K562 (cell line): ENCODE measurements at regions not wholly inside any gene's neighbourhood (a gene's known extent, or its start where the extent isn't known, plus 50 kb on each side); places are given as distances from the start of the nearest gene placed in this dataset.
"Not testable (repeated sequence)": the region's sequence is repeated elsewhere in the genome, so short reads cannot be mapped to it uniquely, and the experiment has no call there.

ENCODE experiments used
- CHD4 ChIP-seq: fragments of 200-600 bp; sonication (generic); IDR thresholded peaks from 3 replicates; pipeline ENCODE4 v1.6.1; 2012; ENCODE audit warnings: low read depth, mild to moderate bottlenecking, mixed read lengths, low read length, inconsistent platforms; ENCODE audit not compliant: insufficient read depth, insufficient replicate concordance, poor library complexity, severe bottlenecking
- CTCF ChIP-seq, 3 experiments: IDR thresholded peaks in 2 of 3; conservative IDR thresholded peaks in 1 of 3; 2 replicates each; pipeline ENCODE4 v1.5.1; 2011 to 2012; ENCODE audit warnings: low read length in 3 of 3, mild to moderate bottlenecking in 3 of 3, control low read depth in 2 of 3, improper control_type of control experiment in 1 of 3, inconsistent platforms in 1 of 3, low read depth in 1 of 3, mixed read lengths in 1 of 3, moderate library complexity in 1 of 3; ENCODE audit not compliant: insufficient read depth in 2 of 3
- ETV6 ChIP-seq, 3 experiments: fragments of 150-350 bp in 1 of 3; sonication (generic) in 1 of 3; formaldehyde crosslinking in 1 of 3; IDR thresholded peaks; 2 replicates each; pipeline versions ENCODE4 v1.6.1 to v1.8.0; 2014 to 2022; ENCODE audit warnings: borderline replicate concordance in 2 of 3, low read depth in 2 of 3, antibody characterized with exemption in 1 of 3, low read length in 1 of 3, mild to moderate bottlenecking in 1 of 3, missing genetic modification reagents in 1 of 3
- FOXA1 ChIP-seq: fragments of 450-650 bp; IDR thresholded peaks from 2 replicates; pipeline ENCODE4 v1.6.1; 2016; ENCODE audit warnings: mild to moderate bottlenecking, borderline replicate concordance
- SAP30 ChIP-seq: fragments of 200-600 bp; sonication (generic); IDR thresholded peaks from 2 replicates; pipeline ENCODE4 v1.6.1; 2012; ENCODE audit warnings: borderline replicate concordance, low read depth, mild to moderate bottlenecking, moderate library complexity, low read length, control low read depth, inconsistent platforms; ENCODE audit not compliant: insufficient read depth, poor library complexity, severe bottlenecking
- SIN3A ChIP-seq, 2 experiments: fragments of 150-350 bp in 1 of 2; IDR thresholded peaks; 2 replicates each; pipeline ENCODE4 v1.6.1; 2011 to 2016; ENCODE audit warnings: borderline replicate concordance in 2 of 2, low read depth in 2 of 2, low read length in 2 of 2, mild to moderate bottlenecking in 2 of 2, moderate library complexity in 2 of 2; ENCODE audit not compliant: control insufficient read depth in 1 of 2
- SMC3 ChIP-seq: conservative IDR thresholded peaks from 2 replicates; pipeline ENCODE4 v1.6.1; 2011; ENCODE audit warnings: low read depth, low read length, improper control_type of control experiment; ENCODE audit not compliant: insufficient read depth
- U2AF2 ChIP-seq: fragments of 200-400 bp; formaldehyde crosslinking; optimal IDR thresholded peaks from 2 replicates; pipeline ENCODE3; 2017; ENCODE audit warnings: low read depth, mild to moderate bottlenecking, low read length
- ZNF589 ChIP-seq: fragments of 200-800 bp; sonication (Bioruptor generic); IDR thresholded peaks from 2 replicates; pipeline ENCODE4 v1.6.1; 2016; ENCODE audit warnings: low read depth, missing genetic modification characterization, missing compliant biosample characterization

- TF ChIP-seq SAP30; SIN3A (IDR thresholded peaks at IDR 0.05; ENCODE audit: borderline replicate concordance in 2 of 2, control insufficient read depth in 1 of 2, low read depth in 2 of 2, low read length in 2 of 2); FOXA1; CTCF (IDR thresholded peaks at IDR 0.05 in 2 of 3, conservative IDR thresholded peaks at IDR 0.05 in 1 of 3; ENCODE audit: insufficient read depth in 2 of 3, low read depth in 1 of 3, low read length in 3 of 3); ETV6 (IDR thresholded peaks at IDR 0.05; ENCODE audit: borderline replicate concordance in 1 of 2, low read depth in 2 of 2, low read length in 1 of 2); ETV6 (CRISPR knock-in tag; IDR thresholded peaks at IDR 0.05; ENCODE audit: borderline replicate concordance); ZNF589 (CRISPR knock-in tag); SMC3; CHD4; U2AF2: not testable (repeated sequence)
These were observed 210.5 kb downstream of the BCL2L11 start for GRCh38 chr2:111331099-111331724.
